Activated T-helper 2 cell treated with anti-CD3 and anti-CD28 coated beads, Interferon-gamma antibody, Interleukin-2, Interleukin-4, amounts not matched to agents 10 μg/mL and 5 μg/mL and 100 μg/mL, durations not matched to agents 14 hours and 24 hours and 36 hours (primary cell): ENCODE measurements at regions not wholly inside any gene's neighbourhood (a gene's known extent, or its start where the extent isn't known, plus 50 kb on each side); places are given as distances from the start of the nearest gene placed in this dataset.

ENCODE experiments used
- DNase-seq: peaks from one replicate; pipeline ENCODE4 v3.0.0; 2021; ENCODE audit warnings: low spot score
- H3K27ac Mint-ChIP-seq: one replicate; pipeline ENCODE4 v1.8.0; 2021; ENCODE audit warnings: mixed read lengths
- H3K27me3 Mint-ChIP-seq: one replicate; pipeline ENCODE4 v1.8.0; 2021; ENCODE audit warnings: low read depth, mixed read lengths
- H3K36me3 Mint-ChIP-seq: one replicate; pipeline ENCODE4 v1.8.0; 2021; ENCODE audit warnings: low read depth, mixed read lengths
- H3K4me1 Mint-ChIP-seq: one replicate; pipeline ENCODE4 v1.8.0; 2021; ENCODE audit warnings: low read depth, mixed read lengths
- H3K4me3 Mint-ChIP-seq: one replicate; pipeline ENCODE4 v1.8.0; 2021; ENCODE audit warnings: low read depth, mild to moderate bottlenecking, moderate library complexity, mixed read lengths
- H3K9me3 Mint-ChIP-seq: one replicate; pipeline ENCODE4 v1.8.0; 2021; ENCODE audit warnings: mixed read lengths
- intact Hi-C: fragments of 100-400 bp; cut with micrococcal nuclease; formaldehyde crosslinking; loops from one replicate; pipeline ENCODE4 v1.15.1; 2023

- no peak for DNase-seq
- Mint-ChIP-seq H3K9me3 (peaks cover 7% of the 10 kb centered on the region), H3K27ac (no peak overlapping the region), H3K4me1 (peaks cover 1% of the 10 kb centered on the region), H3K27me3 (no peaks in the 10 kb centered on the region), H3K36me3 (no peaks in the 10 kb centered on the region), H3K4me3 (no peak overlapping the region)
- intact Hi-C loops, result no loop called here
Observed at GRCh38 chr3:30069056-30069455, 537.3 kb upstream of the TGFBR2 start.

GRCh38 chr3:30073040-30073439, 533.4 kb upstream of the TGFBR2 start:
- no peaks in the 10 kb centered on the region for H3K4me1 Mint-ChIP-seq
- no peak overlapping the region for H3K4me3 Mint-ChIP-seq
- peaks cover 7% of the 10 kb centered on the region for H3K9me3 Mint-ChIP-seq
- intact Hi-C loops, result no loop called here
- H3K36me3 Mint-ChIP-seq, result no peaks in the 10 kb centered on the region
- no peaks in the 10 kb centered on the region for H3K27me3 Mint-ChIP-seq
- no peak for DNase-seq
- no peak overlapping the region for H3K27ac Mint-ChIP-seq

GRCh38 chr3:30073622-30074021, 532.8 kb upstream of the TGFBR2 start:
- Mint-ChIP-seq H3K9me3 (peaks cover 7% of the 10 kb centered on the region), H3K27me3 (no peaks in the 10 kb centered on the region), H3K4me1 (no peaks in the 10 kb centered on the region), H3K36me3 (no peaks in the 10 kb centered on the region), H3K4me3 (no peak overlapping the region), H3K27ac (no peak overlapping the region)
- intact Hi-C loops, result no loop called here
- DNase-seq, result no peak

GRCh38 chr3:30075514-30075913, 530.9 kb upstream of the TGFBR2 start:
- H3K4me1 Mint-ChIP-seq, result no peaks in the 10 kb centered on the region
- intact Hi-C loops, result no loop called here
- no peak overlapping the region for H3K27ac Mint-ChIP-seq
- no peaks in the 10 kb centered on the region for H3K27me3 Mint-ChIP-seq
- H3K9me3 Mint-ChIP-seq, result peaks cover 7% of the 10 kb centered on the region
- no peak for DNase-seq
- no peak overlapping the region for H3K4me3 Mint-ChIP-seq
- H3K36me3 Mint-ChIP-seq, result no peaks in the 10 kb centered on the region

GRCh38 chr3:30076899-30077298, 529.5 kb upstream of the TGFBR2 start:
- intact Hi-C loops, result no loop called here
- Mint-ChIP-seq H3K4me1 (no peaks in the 10 kb centered on the region), H3K36me3 (no peaks in the 10 kb centered on the region), H3K4me3 (no peak overlapping the region), H3K9me3 (peaks cover 4% of the 10 kb centered on the region), H3K27ac (no peak overlapping the region), H3K27me3 (no peaks in the 10 kb centered on the region)
- DNase-seq, result no peak

GRCh38 chr3:30077746-30078145, 528.7 kb upstream of the TGFBR2 start:
- Mint-ChIP-seq H3K27me3 (no peaks in the 10 kb centered on the region), H3K9me3 (peaks cover 4% of the 10 kb centered on the region), H3K36me3 (no peaks in the 10 kb centered on the region), H3K4me1 (no peaks in the 10 kb centered on the region), H3K4me3 (no peak overlapping the region), H3K27ac (no peak overlapping the region)
- intact Hi-C loops, result no loop called here
- no peak for DNase-seq

GRCh38 chr3:30078736-30079135, 527.7 kb upstream of the TGFBR2 start:
- Mint-ChIP-seq H3K36me3 (no peaks in the 10 kb centered on the region), H3K9me3 (peaks cover 4% of the 10 kb centered on the region), H3K27ac (no peak overlapping the region), H3K27me3 (no peaks in the 10 kb centered on the region), H3K4me1 (no peaks in the 10 kb centered on the region), H3K4me3 (no peak overlapping the region)
- no peak for DNase-seq
- intact Hi-C loops, result no loop called here

- Mint-ChIP-seq H3K4me1 (no peaks in the 10 kb centered on the region), H3K36me3 (no peaks in the 10 kb centered on the region), H3K27ac (no peak overlapping the region), H3K4me3 (no peak overlapping the region), H3K27me3 (peaks cover 4% of the 10 kb centered on the region), H3K9me3 (no peaks in the 10 kb centered on the region)
- DNase-seq, result no peak
- intact Hi-C loops, result no loop called here
Observed at GRCh38 chr3:30081904-30082303, 524.5 kb upstream of the TGFBR2 start.

GRCh38 chr3:30082652-30083051, 523.7 kb upstream of the TGFBR2 start:
- Mint-ChIP-seq H3K36me3 (no peaks in the 10 kb centered on the region), H3K27me3 (peaks cover 5% of the 10 kb centered on the region), H3K4me3 (no peak overlapping the region), H3K4me1 (no peaks in the 10 kb centered on the region), H3K9me3 (no peaks in the 10 kb centered on the region), H3K27ac (no peak overlapping the region)
- intact Hi-C loops, result no loop called here
- DNase-seq, result no peak

GRCh38 chr3:30083315-30083714, 523.1 kb upstream of the TGFBR2 start:
- no peaks in the 10 kb centered on the region for H3K9me3 Mint-ChIP-seq
- no peak overlapping the region for H3K4me3 Mint-ChIP-seq
- intact Hi-C loops, result no loop called here
- H3K27ac Mint-ChIP-seq, result no peak overlapping the region
- H3K4me1 Mint-ChIP-seq, result no peaks in the 10 kb centered on the region
- no peak for DNase-seq
- H3K36me3 Mint-ChIP-seq, result no peaks in the 10 kb centered on the region
- peaks cover 5% of the 10 kb centered on the region for H3K27me3 Mint-ChIP-seq

- Mint-ChIP-seq H3K36me3 (no peaks in the 10 kb centered on the region), H3K4me3 (no peak overlapping the region), H3K27ac (no peak overlapping the region), H3K27me3 (peaks cover 9% of the 10 kb centered on the region), H3K4me1 (no peaks in the 10 kb centered on the region), H3K9me3 (no peaks in the 10 kb centered on the region)
- DNase-seq, result no peak
- intact Hi-C loops, result no loop called here
Observed at GRCh38 chr3:30084316-30084715, 522.1 kb upstream of the TGFBR2 start.

- Mint-ChIP-seq H3K27ac (no peak overlapping the region), H3K9me3 (no peaks in the 10 kb centered on the region)
Observed at GRCh38 chr3:30084971-30085403, 521.4 kb upstream of the TGFBR2 start.

GRCh38 chr3:30085486-30085885, 520.9 kb upstream of the TGFBR2 start:
- no peak for DNase-seq
- Mint-ChIP-seq H3K4me3 (no peak overlapping the region), H3K27me3 (peaks cover 10% of the 10 kb centered on the region), H3K9me3 (no peaks in the 10 kb centered on the region), H3K36me3 (no peaks in the 10 kb centered on the region), H3K27ac (no peak overlapping the region), H3K4me1 (no peaks in the 10 kb centered on the region)
- intact Hi-C loops, result no loop called here

More at GRCh38 chr3:30084971-30085403, 521.4 kb upstream of the TGFBR2 start:
- intact Hi-C loops, result no loop called here
- H3K4me3 Mint-ChIP-seq, result no peak overlapping the region
- peaks cover 9% of the 10 kb centered on the region for H3K27me3 Mint-ChIP-seq
- H3K4me1 Mint-ChIP-seq, result no peaks in the 10 kb centered on the region
- no peak for DNase-seq
- H3K36me3 Mint-ChIP-seq, result no peaks in the 10 kb centered on the region

- H3K4me1 Mint-ChIP-seq, result no peaks in the 10 kb centered on the region
- no peaks in the 10 kb centered on the region for H3K36me3 Mint-ChIP-seq
- H3K9me3 Mint-ChIP-seq, result peaks cover 6% of the 10 kb centered on the region
- H3K27me3 Mint-ChIP-seq, result peaks cover 7% of the 10 kb centered on the region
- no peak for DNase-seq
- no peak overlapping the region for H3K4me3 Mint-ChIP-seq
- intact Hi-C loops, result no loop called here
- H3K27ac Mint-ChIP-seq, result no peak overlapping the region
Observed at GRCh38 chr3:30091686-30092085, 514.7 kb upstream of the TGFBR2 start.
